Coronary artery (tissue), 2 donors: ENCODE measurements at regions not wholly inside any gene's neighbourhood (a gene's known extent, or its start where the extent isn't known, plus 50 kb on each side); places are given as distances from the start of the nearest gene placed in this dataset.

Source experiments
- DNase-seq: peaks from one replicate; pipeline ENCODE4 v3.0.0-alpha.2; 2017; ENCODE audit warnings: low spot score
- H3K27ac ChIP-seq, 2 donors: fragments of 200-600 bp; sonication (generic); one replicate each; pipeline ENCODE4 v1.5.1; 2016 to 2019
- H3K4me3 ChIP-seq: fragments of 200-600 bp; sonication (generic); 2 replicates; pipeline ENCODE4 v1.5.1; 2016; ENCODE audit warnings: mild to moderate bottlenecking, moderate library complexity
- TF ChIP-seq, protein P1 (sequence below): fragments of 200-600 bp; sonication (generic); IDR thresholded peaks from one replicate; pipeline ENCODE4 v1.5.1; 2019; ENCODE audit warnings: antibody characterized with exemption

DNA sequence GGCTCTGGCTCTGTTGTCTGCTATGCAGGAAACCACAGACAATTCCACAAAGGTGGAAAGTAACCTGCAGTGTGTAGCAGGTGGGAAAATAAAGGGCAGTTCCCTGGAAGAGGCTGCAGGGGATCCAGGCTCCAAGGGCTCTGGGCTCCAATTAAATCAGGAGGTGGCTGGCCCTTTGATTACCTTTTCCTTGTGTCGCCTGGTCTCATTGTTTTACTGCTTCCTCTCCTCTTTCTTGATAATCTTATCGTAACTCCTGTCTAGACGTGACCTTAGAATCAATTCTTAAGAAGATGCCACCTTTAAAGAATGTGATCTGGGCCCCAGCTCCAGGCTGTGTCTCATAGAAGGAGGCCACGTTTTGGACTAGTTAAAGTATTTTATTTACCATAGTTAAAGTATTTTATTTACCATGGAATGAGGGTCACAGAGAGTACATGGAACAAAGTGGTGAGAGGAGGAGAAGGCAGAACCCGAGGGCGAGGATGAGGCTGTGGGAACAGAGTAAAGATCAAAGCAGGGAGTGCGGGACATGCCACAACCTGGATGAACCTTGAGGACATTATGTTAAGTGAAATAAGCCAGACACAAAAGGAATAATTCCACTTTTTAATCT, 237.5 kb upstream of the STT3B start:
- Histone ChIP-seq H3K4me3 (no peak overlapping the region), H3K27ac (no peak overlapping the region)

DNA sequence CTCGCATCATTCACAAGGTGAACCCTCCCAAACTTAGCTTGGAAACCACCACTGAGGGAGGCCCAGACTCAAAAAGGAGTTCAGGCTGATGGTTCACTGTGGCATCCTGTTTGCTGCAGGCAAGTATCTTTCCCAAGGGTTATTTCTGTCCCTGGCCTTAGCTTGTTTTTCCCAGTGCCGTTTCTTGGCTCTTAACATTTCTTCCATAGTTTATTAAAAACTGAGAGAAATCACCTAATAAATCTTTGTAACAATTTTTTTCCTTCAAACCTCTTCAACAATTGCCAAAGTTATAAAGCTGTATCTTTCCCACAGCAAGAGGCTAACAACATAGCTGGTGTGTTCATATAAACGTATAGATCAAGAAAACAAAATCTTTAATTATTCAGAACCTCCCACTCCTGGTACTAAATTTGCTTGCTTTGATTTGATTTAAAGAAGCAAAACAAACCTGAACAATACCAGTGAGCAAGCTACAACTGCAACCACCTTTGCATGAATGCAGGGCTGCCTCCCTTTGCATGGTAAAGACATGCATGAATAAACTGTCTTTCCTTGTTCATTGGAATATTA, 234.9 kb upstream of the STT3B start:
- no peak for DNase-seq
- Histone ChIP-seq H3K4me3 (no peak overlapping the region), H3K27ac (no peak overlapping the region)
- TF ChIP-seq, protein P1, sequence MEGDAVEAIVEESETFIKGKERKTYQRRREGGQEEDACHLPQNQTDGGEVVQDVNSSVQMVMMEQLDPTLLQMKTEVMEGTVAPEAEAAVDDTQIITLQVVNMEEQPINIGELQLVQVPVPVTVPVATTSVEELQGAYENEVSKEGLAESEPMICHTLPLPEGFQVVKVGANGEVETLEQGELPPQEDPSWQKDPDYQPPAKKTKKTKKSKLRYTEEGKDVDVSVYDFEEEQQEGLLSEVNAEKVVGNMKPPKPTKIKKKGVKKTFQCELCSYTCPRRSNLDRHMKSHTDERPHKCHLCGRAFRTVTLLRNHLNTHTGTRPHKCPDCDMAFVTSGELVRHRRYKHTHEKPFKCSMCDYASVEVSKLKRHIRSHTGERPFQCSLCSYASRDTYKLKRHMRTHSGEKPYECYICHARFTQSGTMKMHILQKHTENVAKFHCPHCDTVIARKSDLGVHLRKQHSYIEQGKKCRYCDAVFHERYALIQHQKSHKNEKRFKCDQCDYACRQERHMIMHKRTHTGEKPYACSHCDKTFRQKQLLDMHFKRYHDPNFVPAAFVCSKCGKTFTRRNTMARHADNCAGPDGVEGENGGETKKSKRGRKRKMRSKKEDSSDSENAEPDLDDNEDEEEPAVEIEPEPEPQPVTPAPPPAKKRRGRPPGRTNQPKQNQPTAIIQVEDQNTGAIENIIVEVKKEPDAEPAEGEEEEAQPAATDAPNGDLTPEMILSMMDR = no peak

More for the DNA sequence above, 237.5 kb upstream of the STT3B start:
- DNase-seq = no peak
- TF ChIP-seq, protein P1 = no peak

DNA sequence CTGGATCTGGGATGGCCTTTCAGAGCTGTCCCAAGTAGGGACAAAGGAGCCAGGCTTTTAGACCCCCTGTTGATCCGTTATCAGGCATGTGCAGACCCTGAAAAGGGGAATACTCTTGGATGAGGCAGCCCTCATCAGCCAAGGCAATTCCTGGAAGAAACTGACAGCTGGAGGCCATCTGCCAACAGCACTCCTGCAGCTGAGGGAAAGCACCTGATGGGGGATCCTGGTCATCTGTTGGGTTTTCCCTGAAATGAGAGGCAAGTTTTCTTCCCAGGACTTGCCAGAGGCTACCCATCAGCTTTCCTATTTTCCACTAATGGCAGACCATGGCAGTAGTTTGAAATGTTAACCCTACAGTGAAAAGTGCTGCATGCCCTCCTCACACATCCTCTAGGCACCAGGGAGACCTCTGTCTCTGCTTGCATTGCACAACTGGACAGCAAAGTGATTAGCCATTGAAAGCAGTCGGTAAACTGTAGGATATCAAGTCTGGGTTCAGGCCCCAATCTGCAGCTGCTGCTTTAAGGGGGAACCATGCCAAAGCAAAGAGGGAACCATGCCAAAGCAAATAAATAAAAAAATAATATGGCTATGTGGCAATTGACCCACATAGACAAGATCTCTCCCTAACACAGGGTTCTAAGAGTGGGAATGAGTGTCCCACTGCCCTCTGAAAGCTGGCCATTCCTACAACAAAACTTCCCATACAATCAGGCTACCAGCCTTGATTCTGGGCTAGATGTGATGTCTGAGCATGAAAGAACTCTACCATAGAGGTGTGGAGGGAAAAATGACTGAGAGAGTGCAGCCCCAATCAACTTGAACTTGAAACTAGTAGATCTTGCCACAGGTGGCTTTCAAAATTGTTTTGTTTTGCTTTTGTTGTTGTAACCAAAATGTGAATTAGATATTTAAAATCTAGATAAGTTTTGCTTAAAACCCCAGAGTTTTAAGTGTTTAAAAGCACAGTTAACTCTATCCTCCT, 232.0 kb upstream of the STT3B start:
- no peak overlapping the region for H3K27ac ChIP-seq
- TF ChIP-seq, protein P1 = no peak
- no peak overlapping the region for H3K4me3 ChIP-seq
- DNase-seq = no peak

DNA sequence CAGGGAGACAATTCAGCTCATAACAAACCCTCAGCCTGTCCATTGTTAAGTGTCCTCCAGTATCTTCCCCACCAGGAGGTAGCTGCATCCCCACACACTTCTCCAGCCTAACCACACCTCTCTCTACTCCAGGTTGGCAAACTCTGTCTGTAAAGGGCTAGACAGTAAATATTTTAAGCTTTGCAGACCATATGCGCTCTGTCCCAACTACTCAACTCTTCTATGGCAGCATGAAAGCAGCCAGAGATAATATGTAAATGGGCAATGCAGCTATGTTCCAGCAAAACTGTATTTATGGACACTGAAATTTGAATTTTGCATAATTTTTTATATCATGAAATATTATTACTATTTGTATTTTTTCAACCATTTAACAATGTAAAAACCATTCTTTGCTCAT, 230.4 kb upstream of the STT3B start:
- Histone ChIP-seq H3K4me3 (no peak overlapping the region), H3K27ac (no peak overlapping the region)
- DNase-seq = no peak
- TF ChIP-seq, protein P1 = no peak

DNA sequence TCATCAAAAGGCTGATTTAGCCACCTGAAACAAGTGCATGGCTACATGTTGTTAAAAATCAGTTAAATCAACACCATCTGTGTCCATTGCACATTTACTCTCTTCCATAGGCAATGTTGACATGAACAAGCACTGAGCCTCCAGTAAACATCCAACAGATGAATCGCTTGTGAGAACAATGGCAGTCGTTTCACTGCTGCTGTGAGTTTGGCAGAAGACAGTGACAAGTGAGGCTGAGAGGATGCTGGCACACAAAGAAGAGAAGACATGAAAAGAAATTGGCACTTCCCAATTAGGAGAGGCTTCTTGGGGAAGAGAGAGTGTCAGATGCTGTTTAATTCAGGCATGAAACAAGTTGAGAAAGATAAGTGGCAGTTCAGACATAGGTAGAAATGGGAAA, 227.4 kb upstream of the STT3B start:
- no peak for DNase-seq
- TF ChIP-seq, protein P1 = no peak
- Histone ChIP-seq H3K27ac (no peak overlapping the region), H3K4me3 (no peak overlapping the region)

DNA sequence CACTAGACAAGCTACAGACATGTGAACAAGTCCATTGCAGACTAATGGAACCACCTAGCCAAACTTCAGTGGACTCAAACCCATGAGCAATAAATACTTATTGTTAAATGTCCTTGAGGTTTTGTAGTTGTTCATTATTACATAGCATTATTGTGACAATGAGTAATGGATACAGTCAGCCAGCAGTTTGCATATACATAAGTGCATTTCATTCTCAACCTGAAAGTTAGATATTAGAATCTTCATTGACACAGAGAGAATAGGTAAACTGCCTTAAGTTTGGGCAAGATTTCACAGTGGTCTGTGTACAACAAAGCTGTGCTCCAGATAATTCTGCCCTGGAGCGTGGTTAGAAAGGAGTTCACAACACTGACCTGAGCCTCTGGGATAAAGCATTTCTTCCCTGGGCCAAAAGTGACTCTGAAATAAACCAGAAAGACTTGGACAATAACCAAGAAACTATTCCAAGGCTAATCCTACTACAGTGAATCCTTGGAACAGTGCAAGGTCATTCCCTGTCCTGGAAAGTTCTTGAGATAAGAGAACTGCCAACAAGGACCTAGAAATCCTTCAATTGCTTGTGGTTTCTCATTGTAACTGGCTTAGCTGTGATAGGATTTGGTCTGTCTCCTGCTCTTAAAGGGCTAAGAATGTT, 225.5 kb upstream of the STT3B start:
- no peak for DNase-seq
- TF ChIP-seq, protein P1 = no peak
- Histone ChIP-seq H3K4me3 (no peak overlapping the region), H3K27ac (no peak overlapping the region)
